Adrenal gland (tissue), 9 donors: ENCODE measurements at regions not wholly inside any gene's neighbourhood (a gene's known extent, or its start where the extent isn't known, plus 50 kb on each side); places are given as distances from the start of the nearest gene placed in this dataset.

ENCODE experiments used
- DNase-seq, 7 donors: peaks; one replicate each; pipeline ENCODE4 v3.0.0-alpha.2; 2019 to 2020
- H3K27ac ChIP-seq, 5 donors: fragments of 200-600 bp; sonication (generic) in 4 of 5; 1 replicate in 3 of 5; 2 replicates in 2 of 5; pipeline versions ENCODE4 v1.5.1 to v1.8.0; 2016 to 2020; ENCODE audit warnings: mild to moderate bottlenecking in 1 of 5
- H3K27me3 ChIP-seq: fragments of 200-600 bp; 2 replicates; pipeline ENCODE4 v1.8.0; 2021
- H3K36me3 ChIP-seq, 2 donors: fragments of 200-600 bp; replicated peaks in 1 of 2; 1 replicate in 1 of 2; 2 replicates in 1 of 2; pipeline versions ENCODE4 v1.5.1 to v1.8.0; 2018 to 2022
- H3K4me1 ChIP-seq, 2 donors: fragments of 200-600 bp; replicated peaks in 1 of 2; 1 replicate in 1 of 2; 2 replicates in 1 of 2; pipeline versions ENCODE4 v1.5.1 to v1.8.0; 2018 to 2021
- H3K4me3 ChIP-seq, 4 donors: fragments of 200-600 bp; sonication (generic) in 3 of 4; one replicate each; pipeline ENCODE4 v1.5.1; 2016 to 2018
- H3K9me3 ChIP-seq, 3 donors: fragments of 200-600 bp; sonication (generic) in 1 of 3; replicated peaks in 1 of 3; 1 replicate in 2 of 3; 2 replicates in 1 of 3; pipeline versions ENCODE4 v1.5.1 to v1.8.0; 2016 to 2021
- CTCF ChIP-seq, 6 experiments: fragments of 450-650 bp in 4 of 6; fragments of 200-600 bp in 2 of 6; sonication (generic) in 1 of 6; IDR thresholded peaks; 1 replicate in 5 of 6; 2 replicates in 1 of 6; pipeline versions ENCODE4 v1.5.1 to v1.8.0; 2016 to 2021; ENCODE audit warnings: antibody characterized with exemption in 6 of 6, mild to moderate bottlenecking in 2 of 6, moderate library complexity in 1 of 6
- POLR2A ChIP-seq, 2 donors: fragments of 450-650 bp; IDR thresholded peaks; one replicate each; pipeline ENCODE4 v1.6.1; 2017; ENCODE audit warnings: antibody characterized with exemption in 2 of 2, mild to moderate bottlenecking in 2 of 2, moderate library complexity in 1 of 2
- WGBS, 4 donors: extraction: QIAGEN DNeasy Blood & Tissue Kit in 2 of 4; methylation state at CpG; one replicate each; pipeline versions ENCODE4 v1.1.5 to v1.1.7; 2013 to 2017; 5-methylcytosine and 5-hydroxymethylcytosine counted together
- intact Hi-C, 2 donors: fragments of 100-400 bp; cut with DNase I; formaldehyde crosslinking; loops; one replicate each; pipeline versions ENCODE4 v1.14.1 to v1.15.0; 2022 to 2023
- donor health status: healthy with polysubstance abuse.
- donor health status: Bipolar disorder and iron deficiency.
- donor health status: DM: yes; HTN: yes; CAD: no.
- donor health status: DM: no; HTN: no; CAD: no.
- donor health status: DM: no; HTN: no; CAD: no.

GRCh38 chrX:14476205-14476604 lies 53.1 kb upstream of the GLRA2 start:
- H3K9me3 ChIP-seq = no peaks in the 10 kb centered on the region
- no peak overlapping the region for H3K4me3 ChIP-seq
- 42 to 63% (median 53%) methylated on average over 2 of the region's 2 CpGs for WGBS, 4 donors
- H3K27ac ChIP-seq = no peak overlapping the region
- no peaks in the 10 kb centered on the region for H3K27me3 ChIP-seq
- no peak for TF ChIP-seq CTCF (IDR thresholded peaks at IDR 0.05)
- TF ChIP-seq POLR2A (IDR thresholded peaks at IDR 0.05) = no peak
- no peak for DNase-seq
- no peaks in the 10 kb centered on the region for H3K4me1 ChIP-seq
- H3K36me3 ChIP-seq = no peaks in the 10 kb centered on the region
- intact Hi-C loops = no loop called here

GRCh38 chrX:14449773-14450172 lies 79.6 kb upstream of the GLRA2 start:
- no peaks in the 10 kb centered on the region for H3K27me3 ChIP-seq
- intact Hi-C loops = no loop called here
- H3K4me3 ChIP-seq = no peak overlapping the region
- H3K4me1 ChIP-seq = no peaks in the 10 kb centered on the region
- no peak for DNase-seq
- WGBS, 4 donors = 67 to 92% (median 83%) methylated on average over 1 to 2 of the region's 2 CpGs
- H3K9me3 ChIP-seq = no peaks in the 10 kb centered on the region
- TF ChIP-seq POLR2A (IDR thresholded peaks at IDR 0.05) (no peak), CTCF (IDR thresholded peaks at IDR 0.05) (no peak)
- no peak overlapping the region for H3K27ac ChIP-seq
- H3K36me3 ChIP-seq = no peaks in the 10 kb centered on the region

GRCh38 chrX:14448406-14448805 lies 80.9 kb upstream of the GLRA2 start:
- no peak for DNase-seq
- intact Hi-C loops = no loop called here
- Histone ChIP-seq H3K36me3 (no peaks in the 10 kb centered on the region), H3K27ac (no peak overlapping the region), H3K4me3 (no peak overlapping the region), H3K4me1 (no peaks in the 10 kb centered on the region), H3K9me3 (no peaks in the 10 kb centered on the region), H3K27me3 (no peaks in the 10 kb centered on the region)
- WGBS, 4 donors = 72 to 80% (median 74%) methylated on average over 8 to 9 of the region's 9 CpGs
- no peak for TF ChIP-seq POLR2A (IDR thresholded peaks at IDR 0.05)
- no peak for TF ChIP-seq CTCF (IDR thresholded peaks at IDR 0.05)

GRCh38 chrX:14440106-14440505 lies 89.2 kb upstream of the GLRA2 start:
- DNase-seq = no peak
- Histone ChIP-seq H3K27ac (no peak overlapping the region), H3K9me3 (no peaks in the 10 kb centered on the region), H3K4me1 (no peaks in the 10 kb centered on the region), H3K36me3 (no peaks in the 10 kb centered on the region), H3K4me3 (no peak overlapping the region), H3K27me3 (no peaks in the 10 kb centered on the region)
- no peak for TF ChIP-seq CTCF (IDR thresholded peaks at IDR 0.05)
- TF ChIP-seq POLR2A (IDR thresholded peaks at IDR 0.05) = no peak
- 73 to 86% (median 79%) methylated on average over 1 of the region's 1 CpG for WGBS, 4 donors
- intact Hi-C loops = no loop called here
